Hepatocyte (in vitro differentiated cells): ENCODE measurements at regions not wholly inside any gene's neighbourhood (a gene's known extent, or its start where the extent isn't known, plus 50 kb on each side); places are given as distances from the start of the nearest gene placed in this dataset.

Experiments used
- DNase-seq: peaks from one replicate; pipeline ENCODE4 v3.0.0-alpha.2; 2016; ENCODE audit warnings: low spot score
- H2AFZ ChIP-seq: fragments of 200-600 bp; sonication (generic); 2 replicates; pipeline ENCODE4 v1.6.0; 2016; ENCODE audit warnings: antibody characterized with exemption, mild to moderate bottlenecking
- H3K27ac ChIP-seq: fragments of 200-600 bp; sonication (generic); 2 replicates; pipeline ENCODE4 v1.5.1; 2016; ENCODE audit warnings: mild to moderate bottlenecking
- H3K27me3 ChIP-seq: fragments of 200-600 bp; sonication (generic); 2 replicates; pipeline ENCODE4 v1.6.1; 2016
- H3K36me3 ChIP-seq: fragments of 200-600 bp; sonication (generic); replicated peaks from 2 replicates; pipeline ENCODE4 v1.5.1; 2016; ENCODE audit warnings: low read depth; ENCODE audit not compliant: insufficient read depth
- H3K4me1 ChIP-seq: fragments of 200-600 bp; sonication (generic); 2 replicates; pipeline ENCODE4 v1.5.1; 2016; ENCODE audit warnings: mild to moderate bottlenecking, moderate library complexity; ENCODE audit not compliant: insufficient read depth
- H3K4me2 ChIP-seq: fragments of 200-600 bp; sonication (generic); 2 replicates; pipeline ENCODE4 v1.6.0; 2016
- H3K4me3 ChIP-seq: fragments of 200-600 bp; sonication (generic); 2 replicates; pipeline ENCODE4 v1.5.1; 2016; ENCODE audit warnings: mild to moderate bottlenecking
- H3K79me2 ChIP-seq: fragments of 200-600 bp; sonication (generic); 2 replicates; pipeline ENCODE4 v1.6.0; 2017; ENCODE audit warnings: mild to moderate bottlenecking
- H3K9me2 ChIP-seq: fragments of 200-600 bp; sonication (generic); replicated peaks from 2 replicates; pipeline ENCODE4 v1.6.0; 2017; ENCODE audit warnings: mild to moderate bottlenecking; ENCODE audit not compliant: insufficient read depth
- H3K9me3 ChIP-seq: fragments of 200-600 bp; sonication (generic); 2 replicates; pipeline ENCODE4 v1.5.1; 2016; ENCODE audit warnings: low read depth, mild to moderate bottlenecking
- H4K20me1 ChIP-seq: fragments of 200-600 bp; sonication (generic); 2 replicates; pipeline ENCODE4 v1.6.0; 2016; ENCODE audit warnings: mild to moderate bottlenecking; ENCODE audit not compliant: insufficient read depth, poor library complexity, severe bottlenecking
- CTCF ChIP-seq: fragments of 200-600 bp; sonication (generic); IDR thresholded peaks from 2 replicates; pipeline ENCODE4 v1.5.1; 2016; ENCODE audit warnings: antibody characterized with exemption, mild to moderate bottlenecking; ENCODE audit not compliant: poor library complexity
- EZH2 ChIP-seq: fragments of 200-600 bp; sonication (generic); IDR thresholded peaks from 2 replicates; pipeline ENCODE4 v1.6.1; 2016; ENCODE audit warnings: antibody characterized with exemption, mild to moderate bottlenecking, borderline replicate concordance
- EZH2phosphoT487 ChIP-seq: fragments of 200-600 bp; sonication (generic); IDR thresholded peaks from one replicate; pipeline ENCODE4 v1.6.1; 2018; ENCODE audit warnings: antibody characterized with exemption, mild to moderate bottlenecking, low read depth, moderate library complexity; ENCODE audit not compliant: unreplicated experiment, severe bottlenecking
- WGBS: methylation state at CpG from one replicate; pipeline ENCODE4 v1.1.6; 2016; ENCODE audit warnings: low lambda C conversion rate; ENCODE audit errors: missing lambda C conversion rate; 5-methylcytosine and 5-hydroxymethylcytosine counted together

- no peak for DNase-seq
- Histone ChIP-seq H3K36me3 (no peaks in the 10 kb centered on the region), H3K27me3 (no peaks in the 10 kb centered on the region), H3K4me2 (no peak overlapping the region), H3K9me3 (no peaks in the 10 kb centered on the region), H3K27ac (no peak overlapping the region), H3K4me1 (no peaks in the 10 kb centered on the region), H3K9me2 (no peaks in the 10 kb centered on the region), H3K4me3 (no peak overlapping the region), H4K20me1 (no peaks in the 10 kb centered on the region), H2AFZ (no peak overlapping the region), H3K79me2 (no peaks in the 10 kb centered on the region)
- TF ChIP-seq CTCF = no peak
- TF ChIP-seq EZH2 = no peak
- no peak for TF ChIP-seq EZH2phosphoT487
- WGBS = 74% methylated on average over 2 of the region's 2 CpGs
Measured at GRCh38 chr1:187893471-187893870, 1064.7 kb downstream of the PLA2G4A start.

GRCh38 chr1:187894349-187894748 is 1065.6 kb downstream of the PLA2G4A start:
- TF ChIP-seq EZH2phosphoT487 = no peak
- TF ChIP-seq CTCF = no peak
- TF ChIP-seq EZH2 = no peak
- Histone ChIP-seq H4K20me1 (no peaks in the 10 kb centered on the region), H3K36me3 (no peaks in the 10 kb centered on the region), H3K27ac (no peak overlapping the region), H3K4me3 (no peak overlapping the region), H3K4me2 (no peak overlapping the region), H3K79me2 (no peaks in the 10 kb centered on the region), H3K4me1 (no peaks in the 10 kb centered on the region), H3K27me3 (no peaks in the 10 kb centered on the region), H2AFZ (no peak overlapping the region), H3K9me2 (no peaks in the 10 kb centered on the region), H3K9me3 (no peaks in the 10 kb centered on the region)
- DNase-seq = no peak
- 92% methylated on average over 3 of the region's 3 CpGs for WGBS

- WGBS = 94% methylated on average over 1 of the region's 1 CpG
- no peak for TF ChIP-seq EZH2
- TF ChIP-seq CTCF = no peak
- no peak for TF ChIP-seq EZH2phosphoT487
Measured at GRCh38 chr1:187903223-187903622, 1074.5 kb downstream of the PLA2G4A start.

GRCh38 chr1:187909382-187909781 is 1080.6 kb downstream of the PLA2G4A start:
- H3K9me3 ChIP-seq = no peaks in the 10 kb centered on the region
- no peak overlapping the region for H3K4me2 ChIP-seq
- WGBS = 86% methylated on average over 3 of the region's 3 CpGs
- no peaks in the 10 kb centered on the region for H4K20me1 ChIP-seq
- no peaks in the 10 kb centered on the region for H3K9me2 ChIP-seq
- H3K4me1 ChIP-seq = no peaks in the 10 kb centered on the region
- no peaks in the 10 kb centered on the region for H3K79me2 ChIP-seq
- TF ChIP-seq CTCF (no peak), EZH2 (no peak), EZH2phosphoT487 (no peak)
- DNase-seq = no peak
- no peaks in the 10 kb centered on the region for H3K36me3 ChIP-seq
- no peak overlapping the region for H2AFZ ChIP-seq
- no peak overlapping the region for H3K4me3 ChIP-seq
- H3K27me3 ChIP-seq = no peaks in the 10 kb centered on the region
- H3K27ac ChIP-seq = no peak overlapping the region

More at GRCh38 chr1:187903223-187903622, 1074.5 kb downstream of the PLA2G4A start:
- no peak overlapping the region for H2AFZ ChIP-seq
- H3K27ac ChIP-seq = no peak overlapping the region
- no peaks in the 10 kb centered on the region for H3K9me2 ChIP-seq
- H3K4me2 ChIP-seq = no peak overlapping the region
- H3K79me2 ChIP-seq = no peaks in the 10 kb centered on the region
- DNase-seq = no peak
- no peaks in the 10 kb centered on the region for H3K4me1 ChIP-seq
- no peak overlapping the region for H3K4me3 ChIP-seq
- no peaks in the 10 kb centered on the region for H3K27me3 ChIP-seq
- no peaks in the 10 kb centered on the region for H4K20me1 ChIP-seq
- no peaks in the 10 kb centered on the region for H3K9me3 ChIP-seq
- H3K36me3 ChIP-seq = no peaks in the 10 kb centered on the region
